HepG2 (cell line): ENCODE measurements at regions not wholly inside any gene's neighbourhood (a gene's known extent, or its start where the extent isn't known, plus 50 kb on each side); places are given as distances from the start of the nearest gene placed in this dataset.

ENCODE experiments used
- ATAC-seq: fragments of 200-7000 bp; cut with Tn5 transposase; 3 replicates; pipeline ENCODE4 v1.9.1; 2020; ENCODE audit warnings: mild to moderate bottlenecking, moderate library complexity
- BruUV-seq: library from RNA; stranded (reverse); fragments of 400-500 nt; replicated peaks from 2 replicates; lab custom pipeline; 2021; lab: Mats Ljungman, UMichigan
- CTCF ChIA-PET: fragments of 300-600 bp; formaldehyde crosslinking; extraction: SDS; loops from one replicate; lab custom pipeline; 2021; ENCODE audit warnings: low total read pairs, inconsistent platforms, low intra/inter-chr PET ratio; lab: Yijun Ruan, JAX
- POLR2A ChIA-PET: fragments of 350-600 bp; sonication (Branson Sonifier 250); formaldehyde crosslinking; loops from one replicate; lab custom pipeline; 2020; ENCODE audit warnings: antibody characterized with exemption, inconsistent platforms; lab: Yijun Ruan, JAX
- DNase-seq: peaks from one replicate; pipeline ENCODE4 v3.0.0-alpha.2; 2015; ENCODE audit warnings: low spot score
- FAIRE-seq: peaks from 3 replicates; lab custom pipeline; 2011; peaks lifted over from hg19 to GRCh38; lab: Jason Lieb, UNC
- H2AFZ ChIP-seq: one replicate; pipeline ENCODE4 v1.6.1; 2011; ENCODE audit warnings: low read length, inconsistent platforms
- H3K27ac ChIP-seq: fragments of 300-600 bp; 3 replicates; pipeline ENCODE4 v1.8.0; 2011; ENCODE audit warnings: mixed run types, mild to moderate bottlenecking, mixed read lengths, low read length, inconsistent platforms; ENCODE audit not compliant: insufficient read depth; ENCODE audit errors: extremely low read length
- H3K27me3 ChIP-seq, 2 experiments: fragments of 200-600 bp in 1 of 2; 2 replicates in 1 of 2; 3 replicates in 1 of 2; pipeline versions ENCODE4 v1.6.0 to v1.8.0; 2011; ENCODE audit warnings: low read length in 2 of 2, mild to moderate bottlenecking in 2 of 2, moderate library complexity in 2 of 2, inconsistent platforms in 1 of 2; ENCODE audit not compliant: insufficient read depth in 2 of 2, control insufficient read depth in 1 of 2
- H3K36me3 ChIP-seq, 2 experiments: fragments of 200-600 bp in 1 of 2; replicated peaks in 1 of 2; 2 replicates in 1 of 2; 3 replicates in 1 of 2; pipeline versions ENCODE4 v1.5.1 to v1.8.0; 2011; ENCODE audit warnings: low read length in 2 of 2, inconsistent platforms in 1 of 2; ENCODE audit not compliant: insufficient read depth in 2 of 2, control insufficient read depth in 1 of 2
- H3K4me1 ChIP-seq: 2 replicates; pipeline ENCODE4 v1.5.1; 2012; ENCODE audit warnings: low read length, inconsistent platforms; ENCODE audit not compliant: insufficient read depth
- H3K4me2 ChIP-seq: 2 replicates; pipeline ENCODE4 v1.6.0; 2011; ENCODE audit warnings: low read depth, low read length, inconsistent platforms
- H3K4me3 ChIP-seq, 3 experiments: fragments of 200-600 bp in 1 of 3; sonication (generic), shearing (Covaris generic) in 1 of 3; replicated peaks in 1 of 3; 2 replicates each; pipeline ENCODE4 v1.5.1; 2011 to 2016; ENCODE audit warnings: low read length in 3 of 3, inconsistent platforms in 2 of 3, low read depth in 2 of 3, mild to moderate bottlenecking in 2 of 3, control low read depth in 1 of 3, mixed read lengths in 1 of 3; ENCODE audit not compliant: insufficient read depth in 1 of 3
- H3K79me2 ChIP-seq: one replicate; pipeline ENCODE4 v1.6.1; 2011; ENCODE audit warnings: low read length, inconsistent platforms; ENCODE audit not compliant: insufficient read depth
- H3K9ac ChIP-seq: 2 replicates; pipeline ENCODE4 v1.6.0; 2011; ENCODE audit warnings: mild to moderate bottlenecking, low read depth, low read length, inconsistent platforms; ENCODE audit not compliant: insufficient read depth
- H3K9me3 ChIP-seq: 2 replicates; pipeline ENCODE4 v1.5.1; 2012; ENCODE audit warnings: mild to moderate bottlenecking, low read length
- H4K20me1 ChIP-seq: 2 replicates; pipeline ENCODE4 v1.6.0; 2011; ENCODE audit warnings: inconsistent platforms, mild to moderate bottlenecking, low read length, moderate library complexity; ENCODE audit not compliant: insufficient read depth
- MXD4 ChIP-seq: IDR thresholded peaks from 2 replicates; pipeline ENCODE4 v1.6.1; 2016; ENCODE audit warnings: mild to moderate bottlenecking, missing biosample characterization, missing genetic modification reagents
- TIGD3 ChIP-seq: sonication (generic); formaldehyde crosslinking; IDR thresholded peaks from 2 replicates; pipeline ENCODE4 v1.5.1; 2020; ENCODE audit warnings: mild to moderate bottlenecking, missing genetic modification reagents, borderline replicate concordance
- TP53 ChIP-seq: sonication (generic); formaldehyde crosslinking; conservative IDR thresholded peaks from 2 replicates; pipeline ENCODE4 v1.4.0; 2020; ENCODE audit warnings: missing genetic modification reagents
- ZBTB42 ChIP-seq: sonication (generic); formaldehyde crosslinking; IDR thresholded peaks from 2 replicates; pipeline ENCODE4 v1.5.0; 2020; ENCODE audit warnings: mild to moderate bottlenecking, missing genetic modification reagents
- ZSCAN31 ChIP-seq: sonication (generic); formaldehyde crosslinking; IDR thresholded peaks from 2 replicates; pipeline ENCODE4 v1.5.0; 2020; ENCODE audit warnings: low read depth, mild to moderate bottlenecking, missing genetic modification reagents
- WGBS: methylation state at CpG from one replicate; pipeline ENCODE4 v1.1.6; 2017; ENCODE audit warnings: low lambda C conversion rate; 5-methylcytosine and 5-hydroxymethylcytosine counted together
- in situ Hi-C: cut with HindIII; loops from 2 replicates; pipeline ENCODE4 v1.10.0; 2017; ENCODE audit warnings: low pct_unique_long_range_greater_than_20kb; ENCODE audit not compliant: extremely low pct_ligation_motif_present
- intact Hi-C: fragments of 100-400 bp; cut with micrococcal nuclease; formaldehyde crosslinking; loops from one replicate; pipeline ENCODE4 v1.10.0; 2022; ENCODE audit not compliant: unreplicated experiment

- FAIRE-seq (no peak), DNase-seq (no peak)
- no peaks in the 10 kb centered on the region for H3K36me3 ChIP-seq
Observed at GRCh38 chr1:244237445-244237844, 186.4 kb downstream of the ZBTB18 start.

GRCh38 chr1:244239261-244239770 lies 188.2 kb downstream of the ZBTB18 start:
- H3K4me1 ChIP-seq, result peaks cover 7% of the 10 kb centered on the region; the same call in 1 of the 2 replicates
- H3K27me3 ChIP-seq, result peaks cover 0 to 3% of the 10 kb centered on the region in 2 experiments; a peak in 1 of 5 replicates
- in situ Hi-C loops, result no loop called here
- H3K9me3 ChIP-seq, result no peaks in the 10 kb centered on the region
- ChIA-PET CTCF (no interaction called here), POLR2A (no interaction called here)
- no peaks in the 10 kb centered on the region for H3K36me3 ChIP-seq
- DNase-seq (no peak), ATAC-seq (no peak), FAIRE-seq (no peak)
- intact Hi-C loops, result no loop called here
- WGBS, result 63% methylated on average over 4 of the region's 4 CpGs
- no peak overlapping the region for H3K4me2 ChIP-seq
- H3K4me3 ChIP-seq, result no peak overlapping the region
- no peak overlapping the region for H3K27ac ChIP-seq
- H3K79me2 ChIP-seq, result no peaks in the 10 kb centered on the region
- TF ChIP-seq ZSCAN31 (CRISPR knock-in tag), result no peak
- TF ChIP-seq MXD4 (CRISPR knock-in tag), result no peak
- 0 out of 2 replicates have a peak, but pooled peaks have one; percentile 41 for TF ChIP-seq TP53
- no peak for TF ChIP-seq TIGD3
- peak overlapping the region; percentile 50 for H2AFZ ChIP-seq
- H3K9ac ChIP-seq, result no peak overlapping the region
- no TSS peak for BruUV-seq
- H4K20me1 ChIP-seq, result no peaks in the 10 kb centered on the region

More at GRCh38 chr1:244237445-244237844, 186.4 kb downstream of the ZBTB18 start:
- H4K20me1 ChIP-seq, result no peaks in the 10 kb centered on the region
- no peak overlapping the region for H3K4me3 ChIP-seq
- no peak overlapping the region for H3K4me2 ChIP-seq
- no TSS peak for BruUV-seq
- H3K27me3 ChIP-seq, result peaks cover 2 to 3% of the 10 kb centered on the region in 2 experiments; a peak in 1 of 5 replicates
- intact Hi-C loops, result no loop called here
- in situ Hi-C loops, result no loop called here
- TF ChIP-seq ZBTB42, result no peak
- POLR2A ChIA-PET, result no interaction called here
- no peak overlapping the region for H3K9ac ChIP-seq
- H3K79me2 ChIP-seq, result no peaks in the 10 kb centered on the region
- CTCF ChIA-PET, result no interaction called here
- H3K27ac ChIP-seq, result no peak overlapping the region
- 71% methylated on average over 8 of the region's 8 CpGs for WGBS
- ATAC-seq, result no peak
- H3K4me1 ChIP-seq, result peaks cover 7% of the 10 kb centered on the region; the same call in 1 of the 2 replicates
- no peak overlapping the region for H2AFZ ChIP-seq
- no peaks in the 10 kb centered on the region for H3K9me3 ChIP-seq
